Epithelial cell of proximal tubule (primary cell): ENCODE measurements at regions not wholly inside any gene's neighbourhood (a gene's known extent, or its start where the extent isn't known, plus 50 kb on each side); places are given as distances from the start of the nearest gene placed in this dataset.

ENCODE experiments used
- DNase-seq: peaks from one replicate; pipeline ENCODE4 v3.0.0-alpha.2; 2011; ENCODE audit warnings: low read depth
- H3K4me3 ChIP-seq: 2 replicates; pipeline ENCODE4 v1.5.1; 2011; ENCODE audit warnings: low read depth, mild to moderate bottlenecking, low read length
- CTCF ChIP-seq: conservative IDR thresholded peaks from 2 replicates; pipeline ENCODE4 v1.5.1; 2012; ENCODE audit warnings: low read depth, mild to moderate bottlenecking, low read length

GRCh38 chr6:40340957-40341356 lies 246.2 kb downstream of the LRFN2 start:
- no peak for TF ChIP-seq CTCF
- H3K4me3 ChIP-seq = no peak overlapping the region
- no peak for DNase-seq

GRCh38 chr6:40340196-40340595 lies 247.0 kb downstream of the LRFN2 start:
- DNase-seq = no peak
- TF ChIP-seq CTCF = no peak
- no peak overlapping the region for H3K4me3 ChIP-seq

- no peak for DNase-seq
- no peak for TF ChIP-seq CTCF
- no peak overlapping the region for H3K4me3 ChIP-seq
These were observed 248.9 kb downstream of the LRFN2 start for GRCh38 chr6:40338306-40338705.

- DNase-seq = no peak
- no peak for TF ChIP-seq CTCF
- H3K4me3 ChIP-seq = no peak overlapping the region
These were observed 250.0 kb downstream of the LRFN2 start for GRCh38 chr6:40336940-40337760.

- TF ChIP-seq CTCF = no peak
- DNase-seq = no peak
- no peak overlapping the region for H3K4me3 ChIP-seq
These were observed 250.9 kb downstream of the LRFN2 start for GRCh38 chr6:40336296-40336695.

- TF ChIP-seq CTCF = no peak
- no peak for DNase-seq
- H3K4me3 ChIP-seq = no peak overlapping the region
These were observed 252.5 kb downstream of the LRFN2 start for GRCh38 chr6:40334496-40335270.

- H3K4me3 ChIP-seq = no peak overlapping the region
- DNase-seq = no peak
- TF ChIP-seq CTCF = no peak
These were observed 255.6 kb downstream of the LRFN2 start for GRCh38 chr6:40331545-40331944.
